Activated CD8-positive, alpha-beta T cell treated with anti-CD3 and anti-CD28 coated beads for 36 hours (primary cell): ENCODE measurements at regions not wholly inside any gene's neighbourhood (a gene's known extent, or its start where the extent isn't known, plus 50 kb on each side); places are given as distances from the start of the nearest gene placed in this dataset.

ENCODE experiments used
- ATAC-seq: fragments of 200-7000 bp; cut with Tn5 transposase; one replicate; pipeline ENCODE4 v1.10.0; 2021; ENCODE audit warnings: mild to moderate bottlenecking, moderate library complexity
- CTCF ChIA-PET: fragments of 350-600 bp; sonication (Branson Sonifier 250); formaldehyde crosslinking; loops from one replicate; lab custom pipeline; 2021; ENCODE audit warnings: antibody characterized with exemption; lab: Charles Lee
- POLR2A ChIA-PET: fragments of 350-600 bp; sonication (Branson Sonifier 250); formaldehyde crosslinking; loops from one replicate; lab custom pipeline; 2021; ENCODE audit warnings: antibody characterized with exemption; lab: Charles Lee
- DNase-seq: peaks from one replicate; pipeline ENCODE4 v3.0.0-alpha.2; 2020
- H3K27ac Mint-ChIP-seq: one replicate; pipeline ENCODE4 v1.8.0; 2021; ENCODE audit warnings: mild to moderate bottlenecking, mixed read lengths
- H3K27me3 Mint-ChIP-seq: one replicate; pipeline ENCODE4 v1.8.0; 2021; ENCODE audit warnings: mixed read lengths
- H3K36me3 Mint-ChIP-seq: one replicate; pipeline ENCODE4 v1.8.0; 2021; ENCODE audit warnings: low read depth, mixed read lengths
- H3K4me1 Mint-ChIP-seq: one replicate; pipeline ENCODE4 v1.8.0; 2021; ENCODE audit warnings: low read depth, mixed read lengths
- H3K4me3 Mint-ChIP-seq: one replicate; pipeline ENCODE4 v1.8.0; 2021; ENCODE audit warnings: mild to moderate bottlenecking, moderate library complexity, mixed read lengths
- H3K9me3 Mint-ChIP-seq: one replicate; pipeline ENCODE4 v1.8.0; 2021; ENCODE audit warnings: mixed read lengths
- intact Hi-C: fragments of 100-400 bp; cut with micrococcal nuclease; formaldehyde crosslinking; loops from one replicate; pipeline ENCODE4 v1.10.0; 2022
- TF ChIP-seq, protein P1 (sequence below): fragments of 200-600 bp; IDR thresholded peaks from one replicate; pipeline ENCODE4 v1.8.0; 2022; ENCODE audit warnings: antibody characterized with exemption, mild to moderate bottlenecking

DNA sequence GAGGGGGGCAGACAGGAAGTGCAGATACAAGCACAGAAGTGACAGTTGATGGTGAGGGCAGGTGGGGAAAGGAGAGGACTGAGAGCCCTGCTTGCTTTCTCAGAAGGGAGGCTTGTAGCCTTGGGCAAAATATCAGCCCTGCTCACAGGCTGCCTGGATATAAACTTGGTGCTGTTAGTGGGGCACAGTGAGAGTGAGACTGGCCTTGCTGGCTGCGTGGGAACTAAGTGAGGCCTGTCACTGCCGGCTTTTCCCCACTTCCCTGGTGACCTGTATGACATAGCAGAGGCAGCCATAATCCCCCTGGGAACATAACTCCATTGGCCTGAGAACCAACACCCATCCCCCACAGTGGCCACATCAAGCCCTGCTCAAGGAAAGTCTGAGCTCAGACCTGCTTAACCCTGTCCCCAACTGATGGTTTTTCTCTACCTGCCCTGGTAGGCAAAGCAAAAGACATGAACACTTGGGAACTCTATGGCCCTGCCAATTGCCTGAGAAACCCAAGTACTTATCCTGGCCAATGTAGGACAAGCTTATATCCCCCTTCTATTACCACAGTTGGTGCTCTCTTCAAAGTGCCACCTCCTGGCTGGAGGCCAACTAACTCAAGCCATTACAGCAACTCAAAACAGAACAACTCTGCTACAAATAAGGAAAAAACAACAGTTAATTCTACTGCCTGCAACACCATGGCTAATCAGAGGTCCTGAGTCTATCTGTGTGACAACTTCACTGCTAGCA is 472.7 kb downstream of the PLPP3 start:
- ATAC-seq (no peak), DNase-seq (no peak)
- Mint-ChIP-seq H3K27ac (no peak overlapping the region), H3K36me3 (no peaks in the 10 kb centered on the region), H3K4me1 (no peaks in the 10 kb centered on the region), H3K4me3 (no peak overlapping the region), H3K9me3 (peaks cover 9% of the 10 kb centered on the region), H3K27me3 (no peaks in the 10 kb centered on the region)
- intact Hi-C loops, result no loop called here
- ChIA-PET POLR2A (no interaction called here), CTCF (no interaction called here)
- TF ChIP-seq, protein P1, sequence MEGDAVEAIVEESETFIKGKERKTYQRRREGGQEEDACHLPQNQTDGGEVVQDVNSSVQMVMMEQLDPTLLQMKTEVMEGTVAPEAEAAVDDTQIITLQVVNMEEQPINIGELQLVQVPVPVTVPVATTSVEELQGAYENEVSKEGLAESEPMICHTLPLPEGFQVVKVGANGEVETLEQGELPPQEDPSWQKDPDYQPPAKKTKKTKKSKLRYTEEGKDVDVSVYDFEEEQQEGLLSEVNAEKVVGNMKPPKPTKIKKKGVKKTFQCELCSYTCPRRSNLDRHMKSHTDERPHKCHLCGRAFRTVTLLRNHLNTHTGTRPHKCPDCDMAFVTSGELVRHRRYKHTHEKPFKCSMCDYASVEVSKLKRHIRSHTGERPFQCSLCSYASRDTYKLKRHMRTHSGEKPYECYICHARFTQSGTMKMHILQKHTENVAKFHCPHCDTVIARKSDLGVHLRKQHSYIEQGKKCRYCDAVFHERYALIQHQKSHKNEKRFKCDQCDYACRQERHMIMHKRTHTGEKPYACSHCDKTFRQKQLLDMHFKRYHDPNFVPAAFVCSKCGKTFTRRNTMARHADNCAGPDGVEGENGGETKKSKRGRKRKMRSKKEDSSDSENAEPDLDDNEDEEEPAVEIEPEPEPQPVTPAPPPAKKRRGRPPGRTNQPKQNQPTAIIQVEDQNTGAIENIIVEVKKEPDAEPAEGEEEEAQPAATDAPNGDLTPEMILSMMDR, result no peak

- TF ChIP-seq, protein P1, result no peak
Measured at GRCh38 chr1:56105397-56105796, 474.0 kb downstream of the PLPP3 start.

DNA sequence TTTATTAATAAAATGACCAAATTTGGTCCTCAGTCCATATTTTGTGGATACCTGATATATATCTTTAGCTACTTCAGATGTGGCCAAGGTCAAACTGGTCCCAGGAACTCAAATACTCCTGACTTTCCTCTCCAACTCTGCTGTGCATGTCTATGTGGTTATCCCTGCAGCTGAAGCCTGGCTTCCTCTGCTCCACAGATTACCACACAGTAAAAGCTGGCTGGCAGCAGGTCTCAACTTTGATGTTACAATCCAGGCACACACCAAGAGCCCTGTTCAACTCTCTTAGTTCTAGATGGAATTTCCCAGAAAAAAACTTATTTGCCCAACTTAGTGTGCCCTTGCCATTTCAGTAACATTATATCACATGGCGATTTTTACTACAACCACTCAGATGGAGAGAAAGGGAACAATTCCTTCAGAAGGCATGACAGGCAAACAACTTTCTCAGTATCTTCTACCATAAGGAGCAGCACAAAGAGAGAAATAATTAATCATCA is 479.5 kb downstream of the PLPP3 start:
- no peak overlapping the region for H3K27ac Mint-ChIP-seq
- H3K9me3 Mint-ChIP-seq, result peaks cover 7% of the 10 kb centered on the region
- DNase-seq, result no peak
- no peaks in the 10 kb centered on the region for H3K27me3 Mint-ChIP-seq
- TF ChIP-seq, protein P1, result no peak
- H3K4me1 Mint-ChIP-seq, result no peaks in the 10 kb centered on the region
- POLR2A ChIA-PET, result no interaction called here
- H3K4me3 Mint-ChIP-seq, result no peak overlapping the region
- ATAC-seq, result no peak
- CTCF ChIA-PET, result no interaction called here
- H3K36me3 Mint-ChIP-seq, result no peaks in the 10 kb centered on the region
- intact Hi-C loops, result no loop called here

More at GRCh38 chr1:56105397-56105796, 474.0 kb downstream of the PLPP3 start:
- ChIA-PET CTCF (no interaction called here), POLR2A (no interaction called here)
- peaks cover 9% of the 10 kb centered on the region for H3K9me3 Mint-ChIP-seq
- no peaks in the 10 kb centered on the region for H3K36me3 Mint-ChIP-seq
- DNase-seq, result no peak
- ATAC-seq, result no peak
- H3K27ac Mint-ChIP-seq, result no peak overlapping the region
- H3K4me1 Mint-ChIP-seq, result no peaks in the 10 kb centered on the region
- H3K4me3 Mint-ChIP-seq, result no peak overlapping the region
- intact Hi-C loops, result no loop called here
- no peaks in the 10 kb centered on the region for H3K27me3 Mint-ChIP-seq

DNA sequence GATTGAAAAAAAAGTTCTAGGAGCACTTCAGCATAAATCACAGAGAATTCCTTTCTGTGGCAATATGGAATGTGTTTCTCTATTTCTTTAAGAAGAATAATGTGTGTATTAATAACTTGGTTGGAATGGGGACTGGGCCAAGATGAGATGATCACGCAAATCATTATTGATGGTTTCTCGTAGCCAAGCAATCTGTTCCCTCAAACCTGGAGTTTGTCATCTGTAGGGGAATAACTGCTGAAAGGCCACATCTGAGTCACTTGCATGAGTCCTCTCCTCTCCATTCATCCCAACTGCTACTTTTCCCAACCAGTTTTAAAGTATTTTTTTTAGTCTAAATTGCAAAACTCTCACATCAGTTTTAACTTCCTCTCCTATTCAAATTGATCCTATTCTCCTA is 480.4 kb downstream of the PLPP3 start:
- H3K27me3 Mint-ChIP-seq, result no peaks in the 10 kb centered on the region
- H3K9me3 Mint-ChIP-seq, result peaks cover under 1% of the 10 kb centered on the region
- DNase-seq, result no peak
- no peak overlapping the region for H3K27ac Mint-ChIP-seq
- H3K4me1 Mint-ChIP-seq, result no peaks in the 10 kb centered on the region
- ATAC-seq, result no peak
- POLR2A ChIA-PET, result no interaction called here
- no peak overlapping the region for H3K4me3 Mint-ChIP-seq
- TF ChIP-seq, protein P1, result no peak
- intact Hi-C loops, result no loop called here
- CTCF ChIA-PET, result no interaction called here
- no peaks in the 10 kb centered on the region for H3K36me3 Mint-ChIP-seq

GRCh38 chr1:56097713-56098112 is 481.6 kb downstream of the PLPP3 start:
- Mint-ChIP-seq H3K4me1 (no peaks in the 10 kb centered on the region), H3K4me3 (no peak overlapping the region), H3K27ac (no peak overlapping the region), H3K27me3 (no peaks in the 10 kb centered on the region), H3K9me3 (no peaks in the 10 kb centered on the region), H3K36me3 (no peaks in the 10 kb centered on the region)
- CTCF ChIA-PET, result no interaction called here
- ATAC-seq, result no peak
- TF ChIP-seq, protein P1, result no peak
- intact Hi-C loops, result no loop called here
- DNase-seq, result no peak
- POLR2A ChIA-PET, result no interaction called here
